ENCODE measurements at regions not wholly inside any gene's neighbourhood (a gene's known extent, or its start where the extent isn't known, plus 50 kb on each side); places are given as distances from the start of the nearest gene placed in this dataset.

GRCh38 chr13:86579662-86580061 is 780.4 kb upstream of the SLITRK6 start:
- Histone ChIP-seq H3K27me3 (no peaks in the 10 kb centered on the region), H3K36me3 (no peaks in the 10 kb centered on the region), H3K9ac (ENCODE audit: low read depth in 2 of 2, low read length in 2 of 2) (no peak overlapping the region), H3K4me3 (no peak overlapping the region), H3K9me3 (no peaks in the 10 kb centered on the region), H3K27ac (no peak overlapping the region), H3K4me1 (no peaks in the 10 kb centered on the region)
- no peak for DNase-seq
- no peak for TF ChIP-seq CTCF (IDR thresholded peaks at IDR 0.05)
- intact Hi-C loops (cut with DNase I) = no loop called here

DNA sequence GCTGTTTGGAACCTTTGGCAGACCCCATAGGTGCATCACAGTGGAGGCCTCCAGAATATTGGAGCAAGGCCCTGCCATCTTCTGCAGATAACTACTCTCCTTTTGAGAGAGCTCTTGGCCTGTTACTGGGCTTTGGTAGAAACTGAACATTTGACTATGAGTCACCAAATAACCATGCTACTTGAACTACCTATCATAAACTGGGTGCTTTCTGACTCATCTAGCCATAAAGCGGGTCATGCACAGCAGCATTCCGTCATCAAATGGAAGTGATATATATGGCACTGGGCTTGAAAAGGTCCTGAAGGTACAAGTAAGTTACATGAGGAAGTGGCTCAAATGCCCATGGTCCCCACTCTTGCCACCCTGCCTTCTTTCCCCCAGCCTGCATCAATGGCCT is 782.5 kb upstream of the SLITRK6 start:
- no peak overlapping the region for H3K9ac ChIP-seq (ENCODE audit: low read depth in 2 of 2, low read length in 2 of 2)
- no peaks in the 10 kb centered on the region for H3K9me3 ChIP-seq
- no peaks in the 10 kb centered on the region for H3K27me3 ChIP-seq
- H3K36me3 ChIP-seq = no peaks in the 10 kb centered on the region
- no peak overlapping the region for H3K4me3 ChIP-seq
- TF ChIP-seq CTCF (IDR thresholded peaks at IDR 0.05) = no peak
- no peak for DNase-seq
- H3K4me1 ChIP-seq = no peaks in the 10 kb centered on the region
- intact Hi-C loops (cut with DNase I) = no loop called here
- H3K27ac ChIP-seq = no peak overlapping the region

DNA sequence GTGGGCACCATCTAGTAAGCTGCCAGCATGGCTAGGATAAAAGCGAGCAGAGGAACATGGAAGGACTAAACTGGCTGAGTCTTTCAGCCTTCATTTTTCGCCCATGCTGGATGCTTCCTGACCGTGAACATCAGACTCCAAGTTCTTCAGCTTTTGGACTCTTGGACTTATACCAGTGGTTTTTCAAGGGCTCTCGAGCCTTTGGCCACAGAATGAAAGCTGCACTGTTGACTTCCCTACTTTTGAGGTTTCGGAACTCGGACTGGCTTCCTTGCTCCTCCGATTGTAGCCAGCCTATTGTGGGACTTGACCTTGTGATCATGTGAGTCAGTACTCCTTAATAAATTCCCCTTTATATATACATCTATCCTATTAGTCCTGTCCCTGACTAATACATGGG is 785.1 kb upstream of the SLITRK6 start:
- intact Hi-C loops (cut with DNase I) = no loop called here
- Histone ChIP-seq H3K9ac (ENCODE audit: low read depth in 2 of 2, low read length in 2 of 2) (no peak overlapping the region), H3K4me1 (no peaks in the 10 kb centered on the region), H3K27me3 (no peaks in the 10 kb centered on the region), H3K36me3 (no peaks in the 10 kb centered on the region), H3K27ac (no peak overlapping the region), H3K4me3 (no peak overlapping the region), H3K9me3 (no peaks in the 10 kb centered on the region)
- DNase-seq = no peak
- TF ChIP-seq CTCF (IDR thresholded peaks at IDR 0.05) = no peak

GRCh38 chr13:86585835-86586234 is 786.6 kb upstream of the SLITRK6 start:
- DNase-seq = peak; percentile 36
- Histone ChIP-seq H3K36me3 (no peaks in the 10 kb centered on the region), H3K9ac (ENCODE audit: low read depth in 2 of 2, low read length in 2 of 2) (no peak overlapping the region), H3K9me3 (no peaks in the 10 kb centered on the region), H3K4me1 (no peaks in the 10 kb centered on the region), H3K4me3 (no peak overlapping the region), H3K27me3 (no peaks in the 10 kb centered on the region), H3K27ac (no peak overlapping the region)
- no peak for TF ChIP-seq CTCF (IDR thresholded peaks at IDR 0.05)
- intact Hi-C loops (cut with DNase I) = no loop called here

DNA sequence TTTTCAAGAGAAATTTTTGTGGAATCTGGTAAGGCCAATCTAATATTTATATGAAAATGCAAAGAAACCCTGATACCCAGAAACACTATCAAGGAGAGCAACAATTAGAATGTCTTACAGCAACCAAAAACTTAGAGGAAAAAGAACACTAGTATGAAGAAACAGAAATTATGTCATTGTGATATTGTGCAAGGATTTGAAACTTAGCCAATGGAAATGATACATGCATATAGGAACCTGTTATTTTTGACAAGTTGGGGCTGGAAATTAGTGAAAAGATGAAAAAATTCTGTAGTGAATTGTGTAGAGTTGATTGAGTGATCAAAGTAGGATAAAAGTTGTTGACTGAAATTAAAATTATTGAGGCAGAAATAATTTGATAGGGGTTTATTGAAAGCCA is 792.6 kb upstream of the SLITRK6 start:
- Histone ChIP-seq H3K27me3 (no peaks in the 10 kb centered on the region), H3K27ac (no peak overlapping the region), H3K4me3 (no peak overlapping the region), H3K36me3 (no peaks in the 10 kb centered on the region), H3K9me3 (no peaks in the 10 kb centered on the region), H3K9ac (ENCODE audit: low read depth in 2 of 2, low read length in 2 of 2) (no peak overlapping the region), H3K4me1 (no peaks in the 10 kb centered on the region)
- no peak for TF ChIP-seq CTCF (IDR thresholded peaks at IDR 0.05)
- no peak for DNase-seq
- intact Hi-C loops (cut with DNase I) = no loop called here

- Histone ChIP-seq H3K4me3 (no peak overlapping the region), H3K27ac (no peak overlapping the region), H3K27me3 (no peaks in the 10 kb centered on the region), H3K9me3 (no peaks in the 10 kb centered on the region), H3K4me1 (no peaks in the 10 kb centered on the region), H3K36me3 (no peaks in the 10 kb centered on the region), H3K9ac (ENCODE audit: low read depth in 2 of 2, low read length in 2 of 2) (no peak overlapping the region)
- intact Hi-C loops (cut with DNase I) = no loop called here
- no peak for TF ChIP-seq CTCF (IDR thresholded peaks at IDR 0.05)
- DNase-seq = no peak
These were observed 802.1 kb upstream of the SLITRK6 start for GRCh38 chr13:86601351-86601750.

Measured in colonic mucosa (tissue), 4 donors.